ENCODE measurements at regions not wholly inside any gene's neighbourhood (a gene's known extent, or its start where the extent isn't known, plus 50 kb on each side); places are given as distances from the start of the nearest gene placed in this dataset.

GRCh38 chr4:167541286-167541685, 307.0 kb upstream of the SPOCK3 start (continued):
- TF ChIP-seq TCF7L2 (IDR thresholded peaks at IDR 0.05; ENCODE audit: borderline replicate concordance, extremely low read depth, insufficient read depth, insufficient read length) (no peak), MAX (IDR thresholded peaks at IDR 0.05) (no peak), EZH2phosphoT487 (IDR thresholded peaks at IDR 0.05; ENCODE audit: borderline replicate concordance) (no peak)
- TF ChIP-seq, protein P1, sequence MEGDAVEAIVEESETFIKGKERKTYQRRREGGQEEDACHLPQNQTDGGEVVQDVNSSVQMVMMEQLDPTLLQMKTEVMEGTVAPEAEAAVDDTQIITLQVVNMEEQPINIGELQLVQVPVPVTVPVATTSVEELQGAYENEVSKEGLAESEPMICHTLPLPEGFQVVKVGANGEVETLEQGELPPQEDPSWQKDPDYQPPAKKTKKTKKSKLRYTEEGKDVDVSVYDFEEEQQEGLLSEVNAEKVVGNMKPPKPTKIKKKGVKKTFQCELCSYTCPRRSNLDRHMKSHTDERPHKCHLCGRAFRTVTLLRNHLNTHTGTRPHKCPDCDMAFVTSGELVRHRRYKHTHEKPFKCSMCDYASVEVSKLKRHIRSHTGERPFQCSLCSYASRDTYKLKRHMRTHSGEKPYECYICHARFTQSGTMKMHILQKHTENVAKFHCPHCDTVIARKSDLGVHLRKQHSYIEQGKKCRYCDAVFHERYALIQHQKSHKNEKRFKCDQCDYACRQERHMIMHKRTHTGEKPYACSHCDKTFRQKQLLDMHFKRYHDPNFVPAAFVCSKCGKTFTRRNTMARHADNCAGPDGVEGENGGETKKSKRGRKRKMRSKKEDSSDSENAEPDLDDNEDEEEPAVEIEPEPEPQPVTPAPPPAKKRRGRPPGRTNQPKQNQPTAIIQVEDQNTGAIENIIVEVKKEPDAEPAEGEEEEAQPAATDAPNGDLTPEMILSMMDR (IDR thresholded peaks at IDR 0.05 in 2 of 3, conservative IDR thresholded peaks at IDR 0.05 in 1 of 3; ENCODE audit: borderline replicate concordance in 1 of 3, insufficient read depth in 1 of 3, low read depth in 2 of 3, low read length in 2 of 3), result no peak

DNA sequence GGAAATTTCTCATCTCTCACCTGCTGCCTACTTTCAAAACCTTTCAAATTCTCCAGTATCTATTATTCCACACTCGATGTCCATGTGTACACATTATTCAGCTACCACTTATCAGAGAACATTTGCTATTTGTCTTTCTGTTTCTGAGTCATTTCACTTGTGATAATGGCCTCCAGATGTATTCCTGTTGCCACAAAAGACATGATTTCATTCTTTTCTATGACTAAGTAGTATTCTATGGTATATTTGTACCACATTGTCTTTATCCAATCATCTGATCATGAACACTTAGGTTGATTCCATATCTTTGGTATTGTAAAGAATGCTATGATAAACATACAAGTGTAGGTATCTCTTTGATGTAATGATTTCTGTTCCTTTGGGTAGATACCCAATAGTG, 310.1 kb upstream of the SPOCK3 start:
- no peak for DNase-seq (ENCODE audit: low read depth, low spot score)
- BruUV-seq (replicated peaks), result no TSS peak
- Histone ChIP-seq H3K4me2 (ENCODE audit: low read length) (no peak overlapping the region), H3K9me2 (ENCODE audit: insufficient read depth) (no peaks in the 10 kb centered on the region), H3K9me3 (ENCODE audit: control insufficient read depth in 1 of 2, insufficient read depth in 1 of 2, low read depth in 1 of 2, low read length in 2 of 2) (no peaks in the 10 kb centered on the region), H4K20me1 (ENCODE audit: insufficient read depth) (no peaks in the 10 kb centered on the region), H3K79me2 (ENCODE audit: insufficient read depth, low read length) (no peaks in the 10 kb centered on the region), H3K27me3 (ENCODE audit: insufficient read depth, low read length) (no peaks in the 10 kb centered on the region), H3K9ac (ENCODE audit: low read length) (no peak overlapping the region), H2AFZ (ENCODE audit: low read depth, low read length, poor library complexity, severe bottlenecking) (no peak overlapping the region), H3K4me1 (ENCODE audit: control insufficient read depth in 1 of 2, insufficient read depth in 2 of 2, low read length in 2 of 2) (no peaks in the 10 kb centered on the region), H3K4me3 (replicated peaks in 1 of 2; ENCODE audit: low read depth in 1 of 2, low read length in 2 of 2) (no peak overlapping the region), H3K36me3 (ENCODE audit: control insufficient read depth in 1 of 2, insufficient read depth in 2 of 2, low read length in 2 of 2) (no peaks in the 10 kb centered on the region), H3K27ac (ENCODE audit: low read depth, low read length) (no peak overlapping the region)
- POLR2A ChIA-PET, result no interaction called here
- RAD21 ChIA-PET (ENCODE audit: low non-redundant PET in 1 of 2, low total read pairs in 2 of 2, uncharacterized antibody in 2 of 2, unreplicated experiment in 2 of 2), result no interaction called here
- CTCF ChIA-PET, result no interaction called here
- intact Hi-C loops (cut with micrococcal nuclease), result no loop called here
- no peak for ATAC-seq
- no peak for TF ChIP-seq POLR2AphosphoS5 (IDR thresholded peaks at IDR 0.05; ENCODE audit: low read depth, low read length)
- TF ChIP-seq, protein P2, sequence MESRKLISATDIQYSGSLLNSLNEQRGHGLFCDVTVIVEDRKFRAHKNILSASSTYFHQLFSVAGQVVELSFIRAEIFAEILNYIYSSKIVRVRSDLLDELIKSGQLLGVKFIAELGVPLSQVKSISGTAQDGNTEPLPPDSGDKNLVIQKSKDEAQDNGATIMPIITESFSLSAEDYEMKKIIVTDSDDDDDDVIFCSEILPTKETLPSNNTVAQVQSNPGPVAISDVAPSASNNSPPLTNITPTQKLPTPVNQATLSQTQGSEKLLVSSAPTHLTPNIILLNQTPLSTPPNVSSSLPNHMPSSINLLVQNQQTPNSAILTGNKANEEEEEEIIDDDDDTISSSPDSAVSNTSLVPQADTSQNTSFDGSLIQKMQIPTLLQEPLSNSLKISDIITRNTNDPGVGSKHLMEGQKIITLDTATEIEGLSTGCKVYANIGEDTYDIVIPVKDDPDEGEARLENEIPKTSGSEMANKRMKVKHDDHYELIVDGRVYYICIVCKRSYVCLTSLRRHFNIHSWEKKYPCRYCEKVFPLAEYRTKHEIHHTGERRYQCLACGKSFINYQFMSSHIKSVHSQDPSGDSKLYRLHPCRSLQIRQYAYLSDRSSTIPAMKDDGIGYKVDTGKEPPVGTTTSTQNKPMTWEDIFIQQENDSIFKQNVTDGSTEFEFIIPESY (IDR thresholded peaks at IDR 0.05; ENCODE audit: extremely low read depth, insufficient replicate concordance, low read length), result no peak
- no peak for TF ChIP-seq CBX3 (IDR thresholded peaks at IDR 0.05; ENCODE audit: low read depth)
- TF ChIP-seq EZH2phosphoT487 (IDR thresholded peaks at IDR 0.05; ENCODE audit: borderline replicate concordance), result no peak
- TF ChIP-seq ZNF274 (IDR thresholded peaks at IDR 0.05; ENCODE audit: low read depth, low read length), result no peak
- TF ChIP-seq TCF7L2 (IDR thresholded peaks at IDR 0.05; ENCODE audit: borderline replicate concordance, extremely low read depth, insufficient read depth, insufficient read length), result no peak
- TF ChIP-seq SIN3A (IDR thresholded peaks at IDR 0.05; ENCODE audit: low read depth), result no peak
- no peak for TF ChIP-seq SRF (IDR thresholded peaks at IDR 0.05; ENCODE audit: low read depth)
- TF ChIP-seq ZFX (IDR thresholded peaks at IDR 0.05), result no peak
- TF ChIP-seq EZH2 (IDR thresholded peaks at IDR 0.05), result no peak
- no peak for TF ChIP-seq REST (IDR thresholded peaks at IDR 0.05; ENCODE audit: low read depth)
- no peak for TF ChIP-seq ATF3 (IDR thresholded peaks at IDR 0.05)
- no peak for TF ChIP-seq EGR1 (IDR thresholded peaks at IDR 0.05; ENCODE audit: low read depth)

Data from HCT116 (cell line).